K562 (cell line): ENCODE measurements at regions not wholly inside any gene's neighbourhood (a gene's known extent, or its start where the extent isn't known, plus 50 kb on each side); places are given as distances from the start of the nearest gene placed in this dataset.

Source experiments
- ATAC-seq: fragments of 200-7000 bp; cut with Tn5 transposase; 3 replicates; pipeline ENCODE4 v1.9.1; 2020; ENCODE audit warnings: moderate library complexity
- BruUV-seq: library from RNA; stranded (reverse); fragments of 400-500 nt; replicated peaks from 2 replicates; lab custom pipeline; 2021; lab: Mats Ljungman, UMichigan
- CTCF ChIA-PET: fragments of 300-600 bp; formaldehyde crosslinking; extraction: SDS; loops from one replicate; lab custom pipeline; 2021; ENCODE audit warnings: low intra/inter-chr PET ratio; lab: Yijun Ruan, JAX
- POLR2A ChIA-PET: fragments of 300-600, 350-650 bp; sonication (Branson Sonifier 250); formaldehyde crosslinking; extraction: SDS; loops from one replicate; lab custom pipeline; 2021; ENCODE audit warnings: antibody characterized with exemption, inconsistent platforms; lab: Yijun Ruan, JAX
- DNase-seq, 4 experiments: peaks; one replicate each; pipeline versions ENCODE4 v3.0.0 to v3.0.0-alpha.2; 2011 to 2018; ENCODE audit warnings: low spot score in 3 of 4, mixed read lengths in 3 of 4; ENCODE audit errors: extremely low read depth in 1 of 4
- FAIRE-seq: peaks from 2 replicates; lab custom pipeline; 2011; peaks lifted over from hg19 to GRCh38; lab: Jason Lieb, UNC
- H2AFZ ChIP-seq: 2 replicates; pipeline ENCODE4 v1.6.0; 2011; ENCODE audit warnings: low read depth, low read length, control low read depth, inconsistent platforms
- H3K27ac ChIP-seq: fragments of 200-600 bp; 3 replicates; pipeline ENCODE4 v1.8.0; 2011; ENCODE audit warnings: low read depth, mild to moderate bottlenecking, control low read depth, inconsistent platforms, low read length, moderate library complexity, mixed read lengths; ENCODE audit errors: extremely low read depth
- H3K27me3 ChIP-seq, 2 experiments: fragments of 300-600 bp in 1 of 2; 2 replicates in 1 of 2; 3 replicates in 1 of 2; pipeline versions ENCODE4 v1.6.0 to v1.8.0; 2011; ENCODE audit warnings: inconsistent platforms in 2 of 2, low read length in 2 of 2, mild to moderate bottlenecking in 1 of 2, mixed read lengths in 1 of 2, moderate library complexity in 1 of 2; ENCODE audit not compliant: control insufficient read depth in 2 of 2, insufficient read depth in 2 of 2
- H3K36me3 ChIP-seq: fragments of 300-600 bp; 3 replicates; pipeline ENCODE4 v1.8.0; 2011; ENCODE audit warnings: mild to moderate bottlenecking, low read length, inconsistent platforms; ENCODE audit not compliant: control insufficient read depth, insufficient read depth
- H3K4me1 ChIP-seq, 2 experiments: fragments of 200-600 bp in 1 of 2; replicated peaks in 1 of 2; 2 replicates in 1 of 2; 3 replicates in 1 of 2; pipeline versions ENCODE4 v1.5.1 to v1.8.0; 2011; ENCODE audit warnings: inconsistent platforms in 2 of 2, low read length in 2 of 2, mild to moderate bottlenecking in 1 of 2, mixed read lengths in 1 of 2, moderate library complexity in 1 of 2; ENCODE audit not compliant: control insufficient read depth in 2 of 2, insufficient read depth in 2 of 2
- H3K4me2 ChIP-seq: 2 replicates; pipeline ENCODE4 v1.6.1; 2011; ENCODE audit warnings: low read length, control low read depth, inconsistent platforms, mixed read lengths; ENCODE audit not compliant: insufficient read depth
- H3K4me3 ChIP-seq: fragments of 200-600 bp; sonication (generic), shearing (Covaris generic); 2 replicates; pipeline ENCODE4 v1.5.1; 2016; ENCODE audit warnings: control low read depth, inconsistent platforms
- H3K79me2 ChIP-seq: fragments of 200-600 bp; 3 replicates; pipeline ENCODE4 v1.8.0; 2011; ENCODE audit warnings: low read length, inconsistent platforms; ENCODE audit not compliant: control insufficient read depth, insufficient read depth
- H3K9ac ChIP-seq, 2 experiments: 2 replicates each; pipeline versions ENCODE4 v1.6.0 to v1.6.1; 2011; ENCODE audit warnings: low read depth in 2 of 2, low read length in 2 of 2, control low read depth in 1 of 2, inconsistent platforms in 1 of 2, mild to moderate bottlenecking in 1 of 2, mixed read lengths in 1 of 2; ENCODE audit not compliant: insufficient read depth in 1 of 2
- H3K9me1 ChIP-seq: one replicate; pipeline ENCODE4 v1.6.0; 2011; ENCODE audit warnings: inconsistent platforms, mild to moderate bottlenecking, low read length, moderate library complexity; ENCODE audit not compliant: control insufficient read depth, insufficient read depth
- H3K9me3 ChIP-seq: replicated peaks from 2 replicates; pipeline ENCODE4 v1.5.1; 2011; ENCODE audit warnings: low read depth, low read length, inconsistent platforms; ENCODE audit not compliant: control insufficient read depth, insufficient read depth
- H4K20me1 ChIP-seq: replicated peaks from 2 replicates; pipeline ENCODE4 v1.6.1; 2011; ENCODE audit warnings: low read length, inconsistent platforms, mixed read lengths; ENCODE audit not compliant: control insufficient read depth, insufficient read depth
- ARID4B ChIP-seq: sonication (generic); formaldehyde crosslinking; IDR thresholded peaks from 2 replicates; pipeline ENCODE4 v1.8.0; 2022; ENCODE audit warnings: mild to moderate bottlenecking, missing genetic modification reagents
- CEBPB ChIP-seq: fragments of 450-650 bp; IDR thresholded peaks from 2 replicates; pipeline ENCODE4 v1.6.1; 2016; ENCODE audit warnings: missing genetic modification characterization, missing compliant biosample characterization
- ELF4 ChIP-seq: fragments of 450-650 bp; formaldehyde crosslinking; IDR thresholded peaks from 2 replicates; pipeline ENCODE4 v1.4.0; 2022; ENCODE audit warnings: missing genetic modification characterization
- HNRNPL ChIP-seq: fragments of 200-400 bp; formaldehyde crosslinking; IDR thresholded peaks from 2 replicates; pipeline ENCODE4 v1.6.1; 2017; ENCODE audit warnings: low read depth, mild to moderate bottlenecking, low read length
- JUN ChIP-seq, 2 experiments: sonication (generic) in 1 of 2; formaldehyde crosslinking in 1 of 2; IDR thresholded peaks; 2 replicates each; pipeline versions ENCODE4 v1.6.1 to v1.8.0; 2012 to 2022; ENCODE audit warnings: borderline replicate concordance in 2 of 2, mild to moderate bottlenecking in 2 of 2, improper control_type of control experiment in 1 of 2, low read depth in 1 of 2, low read length in 1 of 2, missing genetic modification reagents in 1 of 2
- MAX ChIP-seq: sonication (generic); formaldehyde crosslinking; IDR thresholded peaks from 2 replicates; pipeline ENCODE4 v1.9.0; 2022; ENCODE audit warnings: mild to moderate bottlenecking, missing genetic modification reagents
- MBD1 ChIP-seq: fragments of 250-450 bp; sonication (Bioruptor Pico); IDR thresholded peaks from 2 replicates; pipeline ENCODE4 v1.8.0; 2022; ENCODE audit warnings: inconsistent platforms
- RNF219 ChIP-seq: fragments of 250-450 bp; sonication (Bioruptor Pico); IDR thresholded peaks from 2 replicates; pipeline ENCODE4 v1.5.0; 2022; ENCODE audit warnings: mild to moderate bottlenecking
- ZNF143 ChIP-seq: sonication (generic); formaldehyde crosslinking; IDR thresholded peaks from 2 replicates; pipeline ENCODE4 v1.9.0; 2022; ENCODE audit warnings: mild to moderate bottlenecking, missing genetic modification reagents
- ZNF239 ChIP-seq: fragments of 250-450 bp; sonication (Bioruptor Pico); IDR thresholded peaks from 2 replicates; pipeline ENCODE4 v1.4.0; 2020; ENCODE audit warnings: mild to moderate bottlenecking
- ZNF668 ChIP-seq: fragments of 250-450 bp; sonication (Bioruptor Pico); IDR thresholded peaks from 2 replicates; pipeline ENCODE4 v1.8.0; 2022; ENCODE audit warnings: mild to moderate bottlenecking, inconsistent platforms
- WGBS: fragments of 100-300 bp; shearing (Covaris generic); methylation state at CpG from one replicate; pipeline ENCODE4 v1.1.6; 2016; ENCODE audit warnings: low coverage, mixed read lengths; ENCODE audit not compliant: insufficient coverage; ENCODE audit errors: missing lambda C conversion rate; 5-methylcytosine and 5-hydroxymethylcytosine counted together
- in situ Hi-C: fragments of 300-500 bp; cut with MboI; formaldehyde crosslinking; loops from 4 replicates; pipeline ENCODE4 v1.15.0; 2018; ENCODE audit warnings: inconsistent platforms, mixed read lengths
- intact Hi-C: fragments of 100-400 bp; cut with micrococcal nuclease; formaldehyde crosslinking; loops from 2 replicates; pipeline ENCODE4 v1.14.2; 2022

- DNase-seq = no peak
- ChIA-PET CTCF (no interaction called here), POLR2A (interaction anchor here (0.6 kb wide), 1 partner anchor 18 kb away, joined by 4 read pairs; no protein-coding TSS in a partner anchor)
- FAIRE-seq = no peak
- Histone ChIP-seq H4K20me1 (peaks cover 22% of the 10 kb centered on the region; the same call in 1 of the 2 replicates), H3K4me1 (peaks cover 9 to 70% of the 10 kb centered on the region in 2 experiments; a peak in 4 of 5 replicates), H3K9ac (peak overlapping the region in 1 of 2 experiments; percentile 73; a peak in 1 of 4 replicates), H3K9me1 (no peaks in the 10 kb centered on the region), H3K79me2 (peaks cover 10% of the 10 kb centered on the region; the same call in 2 of the 3 replicates), H3K4me3 (no peak overlapping the region), H3K9me3 (no peaks in the 10 kb centered on the region), H3K4me2 (no peak overlapping the region), H3K27me3 (no peaks in the 10 kb centered on the region), H3K27ac (no peak overlapping the region), H3K36me3 (peaks cover 10% of the 10 kb centered on the region), H2AFZ (no peak overlapping the region)
- WGBS = 74% methylated on average over 35 of the region's 38 CpGs
- no peak for ATAC-seq
- no TSS peak for BruUV-seq
- in situ Hi-C loops (no loop called here), intact Hi-C loops (no loop called here)
- TF ChIP-seq MBD1 (CRISPR knock-in tag) = 0 out of 2 replicates have a peak, but pooled peaks have one; percentile 60
- no peak for TF ChIP-seq ARID4B (CRISPR knock-in tag)
- peak; percentile 29; the same call in 1 of the 2 replicates for TF ChIP-seq ZNF143
- no peak for TF ChIP-seq ZNF239 (CRISPR knock-in tag)
- TF ChIP-seq ELF4 (CRISPR knock-in tag) = no peak
- TF ChIP-seq HNRNPL = peak; percentile 63; the same call in 1 of the 2 replicates
- no peak for TF ChIP-seq JUN (IDR thresholded peaks at IDR 0.05; ENCODE audit: borderline replicate concordance, low read depth, low read length)
- TF ChIP-seq JUN (CRISPR knock-in tag; IDR thresholded peaks at IDR 0.05; ENCODE audit: borderline replicate concordance) = no peak
- no peak for TF ChIP-seq ZNF668
- TF ChIP-seq MAX (CRISPR knock-in tag) = peak; percentile 34; the same call in 1 of the 2 replicates
- TF ChIP-seq RNF219 (CRISPR knock-in tag) = no peak
- no peak for TF ChIP-seq CEBPB (tag)
Observed at GRCh38 chr16:85517563-85518179, 95.5 kb upstream of the GSE1 start.
